Skin of body (tissue), 1 donor: ENCODE measurements at regions not wholly inside any gene's neighbourhood (a gene's known extent, or its start where the extent isn't known, plus 50 kb on each side); places are given as distances from the start of the nearest gene placed in this dataset.
"Not testable (repeated sequence)": the region's sequence is repeated elsewhere in the genome, so short reads cannot be mapped to it uniquely, and the experiment has no call there.

Experiments used
- DNase-seq: peaks from one replicate; lab custom pipeline; 2025; lab: John Stamatoyannopoulos, UW

DNA sequence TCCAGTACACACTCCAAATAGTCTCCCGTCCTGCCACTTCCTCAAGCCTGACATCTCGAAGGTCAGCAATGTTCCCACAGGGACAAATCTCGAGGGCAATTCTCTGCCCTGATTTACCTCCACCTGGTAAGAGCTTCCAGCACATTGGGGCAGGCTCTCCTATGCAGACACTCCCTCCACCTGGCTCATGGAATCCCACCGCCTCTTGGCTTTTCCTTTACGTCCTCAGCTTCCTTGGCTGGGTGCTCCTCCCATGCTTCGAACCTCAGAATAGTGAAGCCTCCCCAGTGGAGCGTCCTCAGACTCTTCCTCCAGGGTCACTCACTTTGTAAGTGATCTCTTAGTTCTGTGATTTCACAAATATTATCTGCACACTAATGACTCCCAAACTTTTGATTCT lies 205.2 kb upstream of the ECI2 start:
- DNase-seq, result no peak

DNA sequence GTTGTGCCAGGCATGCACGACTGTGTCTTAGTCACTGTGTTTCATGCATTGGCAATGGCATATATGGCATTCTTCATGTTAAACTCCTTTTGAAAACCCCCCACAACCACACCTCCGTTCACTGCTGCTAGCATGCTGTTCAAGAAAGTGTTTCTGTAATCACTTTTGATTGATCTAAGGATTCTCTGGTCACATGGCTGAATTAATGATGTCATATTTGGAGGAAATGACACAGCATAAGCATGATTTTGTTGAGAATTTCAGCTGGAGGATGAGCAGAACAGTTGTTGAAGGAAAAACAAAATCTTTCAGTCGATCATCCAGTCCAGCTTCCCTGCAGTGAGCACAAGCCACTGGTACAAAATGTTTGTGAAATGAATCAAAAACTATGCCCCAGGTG lies 203.5 kb upstream of the ECI2 start:
- DNase-seq, result no peak

DNA sequence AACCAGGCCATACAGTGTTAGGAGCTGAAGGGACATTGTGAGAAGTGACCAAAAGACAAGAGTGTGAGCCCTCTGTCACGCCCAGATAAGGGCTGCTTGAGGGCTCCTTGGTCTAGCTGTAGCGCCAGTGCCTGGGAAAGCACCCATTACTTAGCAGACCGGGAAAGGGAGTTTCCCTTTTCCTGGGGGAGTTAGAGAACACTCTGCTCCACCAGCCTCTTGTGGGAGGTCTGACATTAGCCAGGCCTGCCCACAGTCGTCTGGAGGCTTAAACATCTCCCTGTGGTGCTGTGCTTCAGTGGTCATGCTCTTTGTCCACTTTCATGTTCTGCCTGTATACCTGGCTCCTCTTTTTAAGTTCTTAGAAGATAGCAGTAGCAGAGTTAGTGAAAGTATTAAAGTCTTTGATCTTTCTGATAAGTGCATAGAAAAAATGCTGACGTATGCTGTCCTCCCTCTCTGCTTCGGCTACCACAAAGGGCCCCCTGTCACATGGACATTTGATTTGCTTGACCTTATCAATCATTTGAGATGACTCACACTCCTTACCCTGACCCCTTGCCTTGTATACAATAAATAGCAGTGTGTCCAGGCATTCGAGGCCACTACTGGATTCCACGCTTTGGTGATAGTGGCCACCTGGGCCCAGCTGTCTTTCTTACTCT lies 201.5 kb upstream of the ECI2 start:
- no peak for DNase-seq

DNA sequence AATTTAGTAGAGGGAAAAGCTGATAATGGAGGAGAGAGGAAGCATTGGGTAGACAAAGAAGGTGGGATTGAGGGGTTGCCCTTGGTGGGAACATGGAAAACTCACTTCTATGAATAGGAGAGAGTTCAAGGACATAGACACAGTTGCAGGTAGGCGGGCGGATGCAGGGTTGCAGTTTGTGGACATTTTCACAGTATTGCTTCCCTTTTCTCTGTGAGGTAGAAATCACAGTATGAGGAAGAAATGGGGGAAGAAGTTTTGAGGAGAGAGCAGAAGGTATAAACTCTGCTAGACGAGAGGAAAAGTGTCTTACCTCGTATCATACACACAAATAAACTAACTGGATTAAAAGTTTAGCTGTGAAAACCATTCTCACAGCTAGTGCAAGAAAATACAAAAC lies 200.7 kb upstream of the ECI2 start:
- no peak for DNase-seq

DNA sequence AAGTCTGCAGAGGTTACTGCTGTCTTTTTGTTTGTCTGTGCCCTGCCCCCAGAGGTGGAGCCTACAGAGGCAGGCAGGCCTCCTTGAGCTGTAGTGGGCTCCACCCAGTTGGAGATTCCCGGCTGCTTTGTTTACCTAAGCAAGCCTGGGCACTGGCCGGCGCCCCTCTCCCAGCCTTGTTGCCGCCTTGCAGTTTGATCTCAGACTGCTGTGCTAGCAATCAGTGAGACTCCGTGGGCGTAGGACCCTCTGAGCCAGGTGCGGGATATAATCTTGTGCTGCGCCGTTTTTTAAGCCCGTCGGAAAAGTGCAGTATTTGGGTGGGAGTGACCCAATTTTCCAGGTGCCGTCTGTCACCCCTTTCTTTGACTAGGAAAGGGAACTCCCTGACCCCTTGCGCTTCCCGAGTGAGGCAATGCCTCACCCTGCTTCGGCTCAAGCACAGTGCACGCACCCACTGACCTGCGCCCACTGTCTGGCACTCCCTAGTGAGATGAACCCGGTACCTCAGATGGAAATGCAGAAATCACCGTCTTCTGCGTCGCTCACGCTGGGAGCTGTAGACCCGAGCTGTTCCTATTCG lies 198.9 kb upstream of the ECI2 start:
- not testable (repeated sequence) for DNase-seq

DNA sequence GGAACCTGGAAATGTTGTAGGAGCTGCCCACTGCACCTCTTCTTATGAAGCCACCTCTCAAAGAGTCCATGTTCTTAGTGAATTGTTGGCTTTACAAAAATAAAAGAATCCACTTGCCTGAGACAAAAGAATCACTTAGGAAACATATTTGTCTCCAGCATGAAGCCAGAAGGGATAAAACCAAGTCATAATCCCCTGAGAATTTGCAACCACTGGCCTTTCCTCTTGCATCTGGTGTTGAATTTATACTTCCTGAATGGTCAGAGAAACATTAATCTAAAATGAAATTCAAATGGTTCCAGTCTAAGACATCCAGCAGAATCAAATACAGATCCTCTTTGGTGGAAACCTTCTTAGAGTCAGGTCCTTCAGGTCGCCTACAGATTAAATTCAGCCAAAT lies 192.5 kb upstream of the ECI2 start:
- no peak for DNase-seq

DNA sequence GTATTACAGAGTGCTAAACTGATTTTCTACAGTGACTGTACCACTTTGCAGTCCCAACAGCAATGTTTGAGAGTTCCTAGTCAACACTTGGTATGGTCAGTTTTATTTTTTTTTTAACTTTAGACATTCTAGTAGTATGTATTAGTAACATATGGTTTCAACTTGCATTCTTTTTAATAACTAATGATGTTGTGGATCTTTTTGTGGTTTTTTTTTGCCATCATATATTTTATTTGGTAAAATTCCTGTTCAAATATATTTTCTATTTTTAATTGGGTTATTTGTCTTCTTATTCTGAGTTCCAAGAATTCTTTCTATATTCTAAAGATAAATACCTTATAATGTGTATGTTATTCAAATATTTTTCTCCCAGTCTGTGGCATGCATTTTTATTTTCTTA lies 189.4 kb upstream of the ECI2 start:
- DNase-seq, result no peak

DNA sequence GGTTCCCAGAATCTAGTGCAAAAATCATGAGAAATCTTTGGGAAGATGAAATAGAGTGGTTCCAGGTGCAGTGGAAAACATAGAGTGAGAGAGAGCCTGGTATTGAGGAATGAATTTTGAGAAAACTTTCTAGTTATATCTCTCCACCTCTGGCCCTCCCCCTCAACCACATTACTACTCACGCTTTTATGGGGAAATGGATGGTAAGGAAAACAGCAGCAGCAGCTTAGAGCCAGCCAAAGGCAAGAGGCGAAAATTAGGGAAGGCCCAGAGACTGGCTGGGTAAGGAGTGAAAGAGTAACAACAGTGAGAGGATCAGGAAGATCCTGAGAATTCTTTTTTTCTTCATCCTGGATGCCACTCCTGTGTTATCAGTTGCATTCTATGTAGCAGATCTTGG lies 187.9 kb upstream of the ECI2 start:
- DNase-seq, result no peak

DNA sequence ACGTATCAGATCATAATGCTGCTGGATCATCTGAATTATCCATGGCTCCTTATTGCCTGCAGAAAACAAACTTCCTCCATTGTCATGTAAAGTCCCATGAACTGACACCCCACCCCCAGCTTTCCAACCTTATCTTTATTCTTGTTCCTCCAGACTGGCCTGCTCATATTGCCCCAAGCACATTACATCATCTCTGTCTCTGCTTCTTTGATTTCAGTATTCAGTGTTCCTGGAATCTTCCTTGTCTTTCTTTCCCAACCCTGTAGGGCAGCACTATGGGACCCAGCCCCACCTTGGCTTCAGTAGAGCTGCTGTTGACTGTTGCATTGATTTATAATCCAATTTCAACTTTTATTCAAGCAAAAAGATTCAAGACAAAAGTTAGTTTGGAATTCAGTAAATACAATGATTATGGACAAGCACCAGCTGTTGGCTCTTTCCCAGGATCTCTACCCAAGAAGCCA lies 187.5 kb upstream of the ECI2 start:
- no peak for DNase-seq

DNA sequence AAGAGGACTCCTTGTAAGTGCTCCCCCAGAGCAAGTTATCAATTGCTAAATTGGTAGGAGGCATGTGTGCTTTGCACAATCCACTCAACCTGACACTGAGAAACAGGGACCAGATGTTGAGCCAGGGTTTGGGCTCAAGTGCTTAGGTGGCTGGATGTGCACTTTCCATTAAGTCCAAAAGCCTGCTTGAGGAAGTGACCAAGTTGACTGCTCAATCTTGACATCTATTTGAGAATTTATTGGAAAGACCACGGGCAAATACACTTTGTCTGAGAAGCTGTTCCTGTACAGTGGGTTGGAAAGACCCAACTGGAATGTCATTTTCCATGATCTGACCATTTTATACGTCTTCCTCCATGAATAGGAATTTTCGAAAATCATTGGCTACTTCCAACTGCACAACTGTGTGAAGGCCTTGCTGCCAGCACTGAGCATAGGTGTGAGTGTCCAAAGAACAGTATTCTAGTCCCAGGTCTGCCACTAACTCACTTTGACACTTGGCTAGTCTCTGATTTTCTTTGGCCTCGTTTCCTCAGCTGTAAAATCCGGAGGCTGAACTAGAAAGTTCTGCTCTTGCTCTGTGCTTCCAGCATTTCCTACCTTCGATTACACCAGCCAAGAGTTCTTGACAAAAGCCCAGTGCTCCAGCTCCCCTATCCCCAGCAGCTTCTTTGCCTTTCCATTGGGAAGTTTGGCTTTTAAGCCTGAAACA lies 186.9 kb upstream of the ECI2 start:
- no peak for DNase-seq

DNA sequence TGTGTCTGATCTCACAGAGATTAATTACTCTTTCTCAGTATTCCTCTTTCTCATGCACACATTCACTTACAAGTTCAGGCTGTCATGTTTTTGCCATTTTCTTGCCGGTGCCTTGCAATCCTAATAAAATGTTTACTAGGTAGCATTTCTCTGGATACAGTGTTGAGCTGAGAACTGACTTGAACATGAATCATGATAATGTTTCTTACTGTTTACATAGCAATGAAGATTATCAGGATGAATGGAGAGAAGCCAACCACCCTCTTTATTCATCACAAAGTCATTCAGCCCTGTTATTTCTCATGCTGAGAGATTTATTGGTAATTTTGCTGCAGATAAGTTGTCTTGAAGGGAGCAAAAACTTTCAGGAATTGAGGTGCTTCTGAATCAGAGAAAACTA lies 185.5 kb upstream of the ECI2 start:
- DNase-seq, result no peak

DNA sequence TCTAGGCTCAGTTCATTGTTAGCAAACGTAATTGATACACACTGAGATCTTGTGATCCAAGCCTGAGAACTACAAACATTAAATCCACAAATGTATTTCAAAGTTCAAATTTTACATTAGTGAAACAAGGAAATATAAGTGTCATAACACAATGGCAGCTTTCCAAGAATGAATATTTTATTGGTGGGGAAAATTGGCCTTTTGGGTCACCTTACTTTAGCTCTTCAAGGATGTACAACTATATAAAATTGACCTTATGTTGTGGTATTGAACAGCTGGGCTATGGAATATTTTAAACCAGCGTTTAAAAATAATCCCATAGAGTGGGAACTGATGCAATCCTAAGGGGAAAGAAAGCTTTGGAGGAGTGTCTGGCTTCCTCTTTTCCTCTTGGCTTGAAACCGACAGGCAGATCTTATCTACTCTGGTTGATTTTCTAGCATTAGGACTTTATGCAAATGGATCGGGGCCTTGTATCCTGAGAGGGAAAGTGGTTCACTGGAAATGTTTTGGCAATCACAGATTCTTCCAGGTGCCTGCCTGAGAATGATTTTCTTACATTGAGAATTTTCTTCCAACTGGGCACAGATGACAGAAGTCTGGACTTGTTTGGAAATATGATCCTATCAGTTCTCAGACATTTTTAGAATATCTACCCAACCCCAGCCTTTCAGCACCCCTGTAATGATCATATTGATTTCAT lies 184.8 kb upstream of the ECI2 start:
- peak; percentile 34 for DNase-seq

DNA sequence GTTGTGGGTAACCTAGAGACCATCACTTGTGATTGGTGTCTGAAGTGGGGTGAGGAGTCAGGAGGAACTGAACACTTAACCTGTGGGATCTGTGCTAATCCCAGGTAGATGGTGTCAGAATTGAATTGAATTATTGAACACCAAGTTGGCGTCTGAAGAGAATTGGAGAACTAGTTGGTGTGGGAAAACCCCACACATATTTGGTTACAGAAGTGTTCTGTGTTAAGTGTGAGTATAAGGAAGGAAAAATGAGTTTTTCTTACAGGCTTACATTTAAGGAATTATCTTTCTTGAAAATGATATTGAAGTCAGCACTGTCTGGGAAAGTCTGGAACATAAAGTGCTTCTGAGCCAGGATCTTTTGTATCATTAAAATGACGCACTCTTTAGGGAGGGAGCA lies 182.9 kb upstream of the ECI2 start:
- no peak for DNase-seq

DNA sequence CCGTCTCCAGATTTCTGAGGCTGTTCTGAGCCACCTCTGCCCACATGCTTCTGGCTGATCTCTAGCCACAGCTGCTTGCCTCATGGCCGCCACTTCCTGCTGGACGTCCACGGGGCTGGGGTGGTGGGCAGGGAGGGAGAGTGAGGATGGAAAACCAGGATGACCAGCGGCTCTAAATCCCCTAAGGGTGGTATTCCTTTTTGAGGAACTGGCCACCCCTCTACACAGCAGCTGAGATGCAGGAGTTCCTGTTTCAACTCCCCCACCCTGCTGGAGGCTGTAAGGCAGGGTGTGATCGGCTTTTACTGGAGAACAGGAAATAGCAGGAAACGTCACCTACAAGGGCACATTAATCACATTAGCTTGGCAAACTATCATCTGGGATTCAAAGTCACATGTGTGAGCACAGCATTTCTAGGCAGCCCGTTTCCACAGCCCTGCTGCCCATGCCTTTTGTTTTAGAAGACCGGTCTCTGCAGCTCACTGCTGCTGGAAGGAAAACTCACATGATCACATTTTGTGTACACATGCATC lies 181.6 kb upstream of the ECI2 start:
- DNase-seq, result peak; percentile 75

DNA sequence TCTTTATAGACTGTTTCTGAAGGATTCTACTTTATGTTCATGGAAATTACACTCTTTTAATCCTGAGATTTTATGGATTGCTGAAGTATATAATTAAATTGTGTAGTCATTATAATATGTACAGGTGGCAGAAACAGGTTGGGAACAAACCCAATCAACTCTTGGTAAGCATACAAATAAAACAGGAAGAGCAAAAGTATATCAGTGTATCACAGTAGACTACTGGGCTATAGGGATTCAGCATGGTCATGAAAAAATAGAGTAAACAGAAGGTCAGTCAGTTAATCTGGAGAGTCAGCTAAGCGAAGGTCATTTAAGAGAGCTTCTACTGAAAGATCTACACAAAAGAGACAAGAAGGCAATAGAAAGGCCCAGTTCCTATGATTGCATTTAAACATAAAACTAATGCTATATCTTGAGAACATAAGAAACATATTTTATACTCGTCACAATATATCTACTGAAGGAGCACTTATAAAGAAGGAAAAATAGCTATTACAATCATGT lies 178.9 kb upstream of the ECI2 start:
- DNase-seq, result no peak

DNA sequence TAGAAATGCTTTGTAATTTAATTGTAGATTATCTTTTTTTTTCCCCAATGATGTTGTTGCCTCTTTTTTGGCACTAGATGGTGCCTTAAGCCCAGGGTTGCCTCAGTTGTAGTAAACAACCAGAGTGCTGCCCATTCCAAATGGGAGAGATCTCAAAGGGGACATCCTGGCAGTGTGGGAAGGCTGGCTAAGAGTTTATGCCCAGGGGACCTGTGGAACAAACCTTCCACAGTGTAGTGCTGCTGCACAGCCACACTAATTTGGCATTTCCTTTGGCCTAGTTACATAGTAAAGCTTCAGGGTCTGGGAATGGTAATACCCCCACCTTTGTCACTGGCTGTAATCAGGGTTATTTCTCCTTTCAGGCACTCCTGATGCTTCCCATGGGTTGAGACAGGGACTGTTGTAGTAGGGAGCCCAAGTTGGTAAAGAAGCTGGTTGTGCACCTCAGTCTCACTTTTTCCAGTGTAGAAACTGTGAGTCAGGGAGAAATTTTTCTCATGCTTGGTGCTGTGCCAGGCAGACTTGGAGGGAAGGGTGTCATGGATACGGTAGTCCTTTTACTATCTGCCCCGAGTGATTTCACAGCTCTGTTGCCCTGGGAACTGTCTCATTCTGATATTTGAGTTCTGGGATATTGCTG lies 177.8 kb upstream of the ECI2 start:
- DNase-seq, result peak; percentile 42

DNA sequence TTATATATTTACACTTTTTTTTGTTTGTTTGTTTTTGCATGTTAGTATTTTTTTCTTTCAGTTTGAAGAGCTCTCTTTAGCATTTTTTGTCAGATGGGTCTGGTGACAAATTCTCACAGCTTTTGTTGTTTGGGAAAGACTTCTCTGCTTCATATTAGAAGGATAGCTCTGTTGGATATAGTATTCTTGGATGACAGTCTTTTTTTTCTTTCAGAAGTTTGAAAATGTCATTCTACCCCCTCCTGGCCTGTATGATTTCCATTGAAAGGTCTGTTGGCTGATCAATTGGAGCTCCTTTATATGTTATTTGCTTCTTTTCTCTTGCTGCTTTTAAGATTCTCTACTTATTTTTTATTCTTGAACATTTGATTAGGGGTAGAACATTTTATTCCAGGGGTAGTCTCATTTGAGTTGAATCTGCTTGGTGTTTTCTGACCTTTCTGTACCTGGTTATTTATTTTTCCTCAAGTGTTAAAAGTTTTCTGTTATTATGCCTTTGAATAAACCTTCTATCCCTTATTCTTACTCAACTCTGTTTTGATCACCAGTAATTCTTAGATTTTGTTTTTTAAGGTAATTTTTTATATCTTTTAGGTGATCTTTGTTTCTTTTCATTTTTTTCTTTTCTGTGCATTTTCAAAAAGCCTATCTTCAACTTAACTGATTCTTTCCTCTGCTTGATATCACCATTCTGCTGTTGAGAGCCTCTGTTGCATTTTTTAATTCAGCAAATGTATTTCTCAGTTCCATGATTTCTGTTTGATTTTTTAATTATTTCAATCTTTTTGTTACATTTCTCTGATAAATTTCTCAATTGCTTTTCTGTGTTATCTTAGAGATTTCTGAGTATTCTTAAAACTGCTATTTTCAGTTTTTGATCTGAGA lies 176.8 kb upstream of the ECI2 start:
- no peak for DNase-seq

DNA sequence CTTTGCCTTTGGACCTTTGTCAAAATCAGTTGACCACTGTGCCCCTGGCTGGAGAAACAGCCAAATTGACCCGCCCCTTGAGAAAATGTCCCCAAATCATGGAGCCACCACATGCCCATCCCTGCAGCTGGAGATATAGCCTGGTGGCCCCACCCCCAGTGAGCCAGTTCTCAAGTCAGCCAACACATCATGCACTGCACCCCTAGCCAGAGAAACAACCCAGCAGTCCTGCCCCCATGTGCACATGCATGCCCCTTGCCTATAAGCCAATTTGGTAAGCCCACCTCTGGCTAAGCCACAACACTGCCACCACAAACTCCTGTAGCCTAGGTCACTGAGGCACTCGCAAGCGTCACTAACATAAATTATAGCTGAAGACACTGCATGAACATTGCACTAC lies 174.2 kb upstream of the ECI2 start:
- DNase-seq, result no peak

DNA sequence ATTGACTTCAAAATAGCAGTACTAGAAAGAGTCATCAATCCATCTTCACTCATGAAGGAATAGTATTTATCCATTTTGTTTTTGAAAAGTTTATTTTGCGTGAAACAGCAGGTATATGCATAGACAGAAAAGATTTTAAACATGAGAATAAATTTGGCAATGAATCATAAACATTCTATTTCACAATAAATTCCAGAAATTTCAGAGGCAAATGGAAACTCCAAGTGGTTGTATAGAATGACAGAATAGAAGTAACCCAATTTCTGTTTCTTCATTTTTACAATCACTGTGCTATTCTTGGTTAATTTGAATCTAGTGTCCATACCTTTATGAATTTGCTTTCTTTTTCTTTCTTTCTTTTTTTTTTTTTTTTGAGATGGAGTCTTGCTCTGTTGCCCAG lies 173.0 kb upstream of the ECI2 start:
- no peak for DNase-seq

DNA sequence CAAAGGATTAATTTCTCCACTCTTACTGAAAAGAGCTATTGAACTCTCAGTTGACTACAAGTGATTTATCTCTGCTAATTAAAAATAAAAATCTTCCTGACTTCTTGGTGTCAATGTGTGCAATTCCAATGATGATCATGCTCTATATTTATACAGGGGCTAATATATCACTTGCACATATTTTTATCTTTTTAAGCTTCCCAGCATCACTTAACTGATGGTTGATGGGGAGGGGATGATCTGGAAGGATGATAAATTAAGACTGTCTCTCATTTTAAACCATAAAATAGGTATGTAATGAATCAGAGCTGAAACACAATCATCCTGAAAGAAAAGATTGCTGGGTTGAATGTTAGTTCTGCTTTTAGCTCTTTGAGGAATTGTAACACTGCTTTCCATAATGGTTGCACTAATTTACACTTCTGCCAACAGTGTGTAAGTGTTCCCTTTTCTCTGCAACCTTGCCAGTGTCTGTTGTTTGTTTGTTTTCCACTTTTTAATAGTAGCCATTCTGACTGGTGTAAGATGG lies 169.6 kb upstream of the ECI2 start:
- no peak for DNase-seq
